Hematopoietic multipotent progenitor cell treated with erythropoietin and hydrocortisone succinate and interleukin-3 and kit ligand, for 8 days (in vitro differentiated cells): ENCODE measurements at regions not wholly inside any gene's neighbourhood (a gene's known extent, or its start where the extent isn't known, plus 50 kb on each side); places are given as distances from the start of the nearest gene placed in this dataset.

Experiments
- DNase-seq: peaks from one replicate; pipeline ENCODE4 v3.0.0-alpha.2; 2015

GRCh38 chr9:86756576-86757381, 190.5 kb downstream of the GAS1 start:
- DNase-seq = no peak

- no peak for DNase-seq
These were observed 191.8 kb downstream of the GAS1 start for GRCh38 chr9:86755561-86755941.

GRCh38 chr9:86754581-86755560, 192.4 kb downstream of the GAS1 start:
- no peak for DNase-seq

GRCh38 chr9:86753836-86754235, 193.5 kb downstream of the GAS1 start:
- DNase-seq = no peak

GRCh38 chr9:86752733-86753132, 194.6 kb downstream of the GAS1 start:
- no peak for DNase-seq

GRCh38 chr9:86751956-86752355, 195.3 kb downstream of the GAS1 start:
- no peak for DNase-seq

GRCh38 chr9:86751207-86751606, 196.1 kb downstream of the GAS1 start:
- no peak for DNase-seq

- DNase-seq = no peak
These were observed 197.4 kb downstream of the GAS1 start for GRCh38 chr9:86749894-86750255.

GRCh38 chr9:86749161-86749893, 198.0 kb downstream of the GAS1 start:
- no peak for DNase-seq

GRCh38 chr9:86747711-86748110, 199.6 kb downstream of the GAS1 start:
- DNase-seq = no peak

- DNase-seq = no peak
These were observed 205.7 kb downstream of the GAS1 start for GRCh38 chr9:86741311-86742208.

- no peak for DNase-seq
These were observed 211.4 kb downstream of the GAS1 start for GRCh38 chr9:86735772-86736458.

GRCh38 chr9:86734771-86735170, 212.5 kb downstream of the GAS1 start:
- no peak for DNase-seq

- DNase-seq = no peak
These were observed 213.4 kb downstream of the GAS1 start for GRCh38 chr9:86733929-86734328.

GRCh38 chr9:86732514-86733171, 214.7 kb downstream of the GAS1 start:
- no peak for DNase-seq

GRCh38 chr9:86731511-86732063, 215.7 kb downstream of the GAS1 start:
- DNase-seq = no peak

GRCh38 chr9:86730163-86730928, 217.0 kb downstream of the GAS1 start:
- no peak for DNase-seq

- DNase-seq = no peak
These were observed 222.8 kb downstream of the GAS1 start for GRCh38 chr9:86724529-86724928.

GRCh38 chr9:86723346-86723745, 224.0 kb downstream of the GAS1 start:
- DNase-seq = no peak

GRCh38 chr9:86722706-86723075, 224.6 kb downstream of the GAS1 start:
- DNase-seq = no peak
